Right lobe of liver (tissue), 4 donors: ENCODE measurements at regions not wholly inside any gene's neighbourhood (a gene's known extent, or its start where the extent isn't known, plus 50 kb on each side); places are given as distances from the start of the nearest gene placed in this dataset.

Experiments
- CTCF ChIP-seq, 4 donors: fragments of 200-600 bp in 3 of 4; fragments of 450-650 bp in 1 of 4; IDR thresholded peaks; one replicate each; pipeline versions ENCODE4 v1.5.1 to v1.8.0; 2016 to 2022; ENCODE audit warnings: antibody characterized with exemption in 4 of 4, mild to moderate bottlenecking in 2 of 4
- POLR2A ChIP-seq: fragments of 450-650 bp; IDR thresholded peaks from one replicate; pipeline ENCODE4 v1.6.1; 2017; ENCODE audit warnings: antibody characterized with exemption, mild to moderate bottlenecking
- donor health status: DM: no; HTN: no; CAD: no.
- donor health status: DM: no; HTN: no; CAD: no.
- donor health status: DM: no; HTN: yes; CAD: no.

DNA sequence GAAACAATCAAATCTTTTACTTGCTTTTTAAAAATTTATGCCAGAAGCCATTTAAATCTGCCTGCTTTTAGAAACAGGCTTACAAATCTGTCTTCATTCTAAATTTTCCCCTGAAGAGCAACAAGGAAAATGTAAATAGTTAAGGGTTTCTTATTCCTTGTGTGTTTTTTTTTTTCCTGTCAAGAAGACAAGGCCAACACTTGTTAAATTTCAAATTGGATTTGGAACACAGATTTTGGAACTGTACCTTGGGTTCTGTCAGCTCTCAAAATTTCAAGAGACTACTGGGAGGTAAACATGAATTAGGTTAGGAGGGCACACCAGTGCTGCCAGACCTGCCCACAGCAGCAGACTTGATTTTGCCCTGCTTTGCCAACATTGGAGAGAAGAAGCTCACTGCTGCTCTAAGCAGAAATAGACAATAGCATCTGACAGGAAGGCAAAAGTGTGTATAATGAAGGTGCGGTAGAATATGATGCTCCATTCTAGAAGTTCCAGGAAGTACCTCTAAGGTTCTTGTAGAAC is 121.7 kb downstream of the NHLRC3 start:
- TF ChIP-seq POLR2A (no peak), CTCF (IDR thresholded peaks at IDR 0.05) (no peak)
